Heart right ventricle (tissue), 16 donors: ENCODE measurements at regions not wholly inside any gene's neighbourhood (a gene's known extent, or its start where the extent isn't known, plus 50 kb on each side); places are given as distances from the start of the nearest gene placed in this dataset.

ENCODE experiments used
- ATAC-seq, 8 donors: fragments of 200-7000 bp; cut with Tn5 transposase; one replicate each; pipeline ENCODE4 v1.9.1; 2020; ENCODE audit warnings: mild to moderate bottlenecking in 8 of 8, moderate library complexity in 8 of 8, moderate number of reproducible peaks in 1 of 8
- DNase-seq, 2 donors: peaks; one replicate each; pipeline ENCODE4 v3.0.0-alpha.2; 2020
- H3K27ac ChIP-seq, 10 donors: fragments of 200-600 bp; sonication (generic) in 2 of 10; one replicate each; pipeline versions ENCODE4 v1.5.0 to v1.8.0; 2020 to 2022; ENCODE audit warnings: mild to moderate bottlenecking in 3 of 10
- H3K27me3 ChIP-seq, 7 donors: fragments of 200-600 bp; one replicate each; pipeline ENCODE4 v1.8.0; 2021 to 2022; ENCODE audit warnings: mild to moderate bottlenecking in 2 of 7
- H3K36me3 ChIP-seq, 9 donors: fragments of 200-600 bp; sonication (generic) in 1 of 9; one replicate each; pipeline versions ENCODE4 v1.5.0 to v1.8.0; 2020 to 2022; ENCODE audit warnings: mild to moderate bottlenecking in 2 of 9
- H3K4me1 ChIP-seq, 9 donors: fragments of 200-600 bp; sonication (generic) in 1 of 9; one replicate each; pipeline versions ENCODE4 v1.5.0 to v1.8.0; 2020 to 2022; ENCODE audit warnings: mild to moderate bottlenecking in 4 of 9
- H3K4me3 ChIP-seq, 10 donors: fragments of 200-600 bp; sonication (generic) in 2 of 10; one replicate each; pipeline versions ENCODE4 v1.5.0 to v1.8.0; 2020 to 2022; ENCODE audit warnings: mild to moderate bottlenecking in 7 of 10, moderate library complexity in 2 of 10
- H3K9me3 ChIP-seq, 11 donors: fragments of 200-600 bp in 10 of 11; sonication (generic) in 2 of 11; one replicate each; pipeline versions ENCODE4 v1.5.0 to v1.8.0; 2013 to 2022; ENCODE audit warnings: mild to moderate bottlenecking in 2 of 11, control low read depth in 1 of 11, moderate library complexity in 1 of 11
- WGBS, 2 donors: extraction: QIAGEN DNeasy Blood & Tissue Kit; methylation state at CpG; one replicate each; pipeline ENCODE4 v1.1.7; 2013; ENCODE audit warnings: inconsistent platforms in 1 of 2; 5-methylcytosine and 5-hydroxymethylcytosine counted together
- intact Hi-C, 10 donors: fragments of 100-400 bp; cut with DNase I; formaldehyde crosslinking; loops; one replicate each; pipeline versions ENCODE4 v1.11.1 to v1.14.2; 2022
- TF ChIP-seq, protein P1 (sequence below), 9 donors: fragments of 200-600 bp; sonication (generic) in 2 of 9; IDR thresholded peaks; one replicate each; pipeline versions ENCODE4 v1.5.0 to v1.8.0; 2021 to 2022; ENCODE audit warnings: antibody characterized with exemption in 9 of 9, mild to moderate bottlenecking in 5 of 9, moderate library complexity in 1 of 9
- donor health status: Arrhythmogenic right ventricular cardiomyopathy.
- donor health status: ischemic (EF 13 %, LVEDD 7.1; RV severe dilation, severe dysfunction).
- donor health status: healthy with polysubstance abuse.
- donor health status: DM: no; HTN: yes; CAD: no.
- donor health status: DM: no; HTN: no; CAD: no.
- donor health status: ischemic (EF 25% LVEDD 6.9; RV normal size, moderate dysfunction).
- donor health status: ischemic (EF 25% LVEDD 5.7; RV mildly dilated, moderate dysfunction).
- donor health status: healthy.
- donor health status: DM: yes; HTN: yes; CAD: no.
- donor health status: Ischemic cardiomyopathy.
- donor health status: ischemic (EF 35%, LVEDD 5.7; RV mildly dilated, moderate dysfunction).
- donor health status: nonischemic (EF 11% LVEDD 7.7; RV severe dilation, severe dysfunction).
- donor health status: DM: yes; HTN: yes; CAD: no.
- donor health status: PGD.
- donor health status: ischemic (EF 29% LVEDD 5.4; RV normal size, mild dysfunction).
- donor health status: nonischemic (EF 23%, LVEDD 6.1; RV moderate dilation, normal function).

DNA sequence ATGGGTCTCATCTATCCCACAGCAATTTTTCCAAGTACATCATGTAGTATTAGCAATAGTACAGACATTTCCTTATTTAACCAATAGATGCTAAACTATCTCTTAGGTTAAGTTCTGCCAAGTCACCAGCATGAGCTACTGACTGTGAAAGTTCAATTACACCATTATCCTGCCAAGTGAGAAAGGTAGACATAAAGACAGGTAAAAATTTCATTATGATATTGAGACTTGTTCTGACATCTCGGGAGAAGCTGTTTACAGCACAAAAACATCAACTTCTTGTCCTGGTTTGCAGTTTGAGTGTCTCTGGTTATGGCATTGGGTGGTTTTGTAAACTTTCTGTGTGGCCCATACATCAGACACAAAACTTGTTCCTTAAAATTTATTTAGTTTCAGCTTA, 622.4 kb upstream of the PCDH10 start:
- H3K4me3 ChIP-seq: no peak overlapping the region
- no peak for ATAC-seq
- 78 to 86% methylated on average over 1 of the region's 1 CpG for WGBS, 2 donors

GRCh38 chr4:132527817-132528216, 621.3 kb upstream of the PCDH10 start:
- TF ChIP-seq, protein P1, sequence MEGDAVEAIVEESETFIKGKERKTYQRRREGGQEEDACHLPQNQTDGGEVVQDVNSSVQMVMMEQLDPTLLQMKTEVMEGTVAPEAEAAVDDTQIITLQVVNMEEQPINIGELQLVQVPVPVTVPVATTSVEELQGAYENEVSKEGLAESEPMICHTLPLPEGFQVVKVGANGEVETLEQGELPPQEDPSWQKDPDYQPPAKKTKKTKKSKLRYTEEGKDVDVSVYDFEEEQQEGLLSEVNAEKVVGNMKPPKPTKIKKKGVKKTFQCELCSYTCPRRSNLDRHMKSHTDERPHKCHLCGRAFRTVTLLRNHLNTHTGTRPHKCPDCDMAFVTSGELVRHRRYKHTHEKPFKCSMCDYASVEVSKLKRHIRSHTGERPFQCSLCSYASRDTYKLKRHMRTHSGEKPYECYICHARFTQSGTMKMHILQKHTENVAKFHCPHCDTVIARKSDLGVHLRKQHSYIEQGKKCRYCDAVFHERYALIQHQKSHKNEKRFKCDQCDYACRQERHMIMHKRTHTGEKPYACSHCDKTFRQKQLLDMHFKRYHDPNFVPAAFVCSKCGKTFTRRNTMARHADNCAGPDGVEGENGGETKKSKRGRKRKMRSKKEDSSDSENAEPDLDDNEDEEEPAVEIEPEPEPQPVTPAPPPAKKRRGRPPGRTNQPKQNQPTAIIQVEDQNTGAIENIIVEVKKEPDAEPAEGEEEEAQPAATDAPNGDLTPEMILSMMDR (IDR thresholded peaks at IDR 0.05): no peak
- intact Hi-C loops: no loop called here
- WGBS, 2 donors: 47 to 58% methylated on average over 1 of the region's 1 CpG

More for the DNA sequence above, 622.4 kb upstream of the PCDH10 start:
- no peaks in the 10 kb centered on the region for H3K36me3 ChIP-seq
- no peak for DNase-seq
- H3K27me3 ChIP-seq: no peaks in the 10 kb centered on the region
- H3K4me1 ChIP-seq: no peaks in the 10 kb centered on the region
- intact Hi-C loops: no loop called here
- H3K27ac ChIP-seq: no peak overlapping the region
- TF ChIP-seq, protein P1 (IDR thresholded peaks at IDR 0.05): no peak
- H3K9me3 ChIP-seq: peaks cover 0 to 6% (median 0%) of the 10 kb centered on the region in 11 donors

GRCh38 chr4:132530861-132531260, 618.2 kb upstream of the PCDH10 start:
- H3K36me3 ChIP-seq: no peaks in the 10 kb centered on the region
- no peak overlapping the region for H3K27ac ChIP-seq
- no peaks in the 10 kb centered on the region for H3K27me3 ChIP-seq
- H3K4me1 ChIP-seq: no peaks in the 10 kb centered on the region
- H3K4me3 ChIP-seq: no peak overlapping the region
- intact Hi-C loops: no loop called here
- DNase-seq (no peak), ATAC-seq (no peak)
- TF ChIP-seq, protein P1 (IDR thresholded peaks at IDR 0.05): no peak
- WGBS, 2 donors: 30 to 39% methylated on average over 2 of the region's 2 CpGs
- H3K9me3 ChIP-seq: peaks cover 0 to 4% (median 0%) of the 10 kb centered on the region in 11 donors

More at GRCh38 chr4:132527817-132528216, 621.3 kb upstream of the PCDH10 start:
- Histone ChIP-seq H3K4me1 (no peaks in the 10 kb centered on the region), H3K36me3 (no peaks in the 10 kb centered on the region), H3K9me3 (peaks cover 0 to 1% (median 0%) of the 10 kb centered on the region in 11 donors), H3K27ac (no peak overlapping the region), H3K4me3 (no peak overlapping the region), H3K27me3 (no peaks in the 10 kb centered on the region)
- no peak for DNase-seq
- ATAC-seq: no peak

DNA sequence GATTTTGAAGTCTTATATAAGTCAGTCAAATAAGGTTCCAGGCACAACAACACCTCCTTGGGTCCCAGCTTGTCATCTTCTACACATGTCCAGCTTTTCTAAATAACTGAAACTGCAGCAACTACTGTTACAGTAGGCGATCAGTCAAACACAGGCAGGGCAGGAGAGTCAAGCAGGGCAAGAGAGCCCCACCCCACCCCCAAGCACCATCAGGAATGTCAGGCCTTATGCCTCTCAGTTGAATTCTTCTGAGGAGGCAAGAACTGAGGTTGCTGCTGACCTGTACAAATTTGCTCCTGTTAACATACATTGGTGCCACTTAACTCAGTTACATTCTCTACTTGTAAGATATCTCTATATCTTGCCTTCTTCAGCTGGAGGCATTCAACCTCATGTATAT, 608.8 kb upstream of the PCDH10 start:
- TF ChIP-seq, protein P1 (IDR thresholded peaks at IDR 0.05): no peak
- Histone ChIP-seq H3K36me3 (no peaks in the 10 kb centered on the region), H3K4me3 (no peak overlapping the region), H3K4me1 (no peaks in the 10 kb centered on the region), H3K27me3 (no peaks in the 10 kb centered on the region), H3K27ac (no peak overlapping the region), H3K9me3 (peaks cover 0 to 32% (median 5%) of the 10 kb centered on the region in 11 donors)
- ATAC-seq (peak in 1 of 8 donors; percentile 29), DNase-seq (no peak)
- 85 to 96% methylated on average over 1 of the region's 1 CpG for WGBS, 2 donors
- intact Hi-C loops: no loop called here
